Liver (tissue), 8 donors: ENCODE measurements at regions not wholly inside any gene's neighbourhood (a gene's known extent, or its start where the extent isn't known, plus 50 kb on each side); places are given as distances from the start of the nearest gene placed in this dataset.

ENCODE experiments used
- DNase-seq: peaks from one replicate; pipeline ENCODE4 v3.0.0-alpha.2; 2017; ENCODE audit warnings: low spot score
- H3K27ac ChIP-seq, 2 donors: one replicate each; pipeline ENCODE4 v1.7.0; 2013; ENCODE audit warnings: inconsistent platforms in 2 of 2, low read length in 2 of 2, control low read depth in 1 of 2, low read depth in 1 of 2, mild to moderate bottlenecking in 1 of 2
- H3K27me3 ChIP-seq, 4 donors: one replicate each; pipeline versions ENCODE4 v1.6.1 to v1.7.0; 2013; ENCODE audit warnings: low read length in 3 of 4, inconsistent platforms in 1 of 4, mild to moderate bottlenecking in 1 of 4, moderate library complexity in 1 of 4; ENCODE audit not compliant: control insufficient read depth in 4 of 4, insufficient read depth in 4 of 4
- H3K36me3 ChIP-seq, 4 donors: one replicate each; pipeline versions ENCODE4 v1.6.1 to v1.7.0; 2013; ENCODE audit warnings: low read length in 3 of 4, mild to moderate bottlenecking in 3 of 4, low read depth in 1 of 4, moderate library complexity in 1 of 4; ENCODE audit not compliant: control insufficient read depth in 4 of 4, insufficient read depth in 3 of 4
- H3K4me1 ChIP-seq, 4 donors: one replicate each; pipeline versions ENCODE4 v1.6.1 to v1.7.0; 2013; ENCODE audit warnings: low read length in 3 of 4, mild to moderate bottlenecking in 3 of 4, moderate library complexity in 1 of 4; ENCODE audit not compliant: control insufficient read depth in 4 of 4, insufficient read depth in 4 of 4
- H3K4me3 ChIP-seq, 3 donors: one replicate each; pipeline versions ENCODE4 v1.6.1 to v1.7.0; 2013; ENCODE audit warnings: low read length in 3 of 3, control low read depth in 1 of 3, low read depth in 1 of 3, mild to moderate bottlenecking in 1 of 3
- H3K9ac ChIP-seq, 2 donors: one replicate each; pipeline ENCODE4 v1.7.0; 2013; ENCODE audit warnings: low read length in 2 of 2, mild to moderate bottlenecking in 2 of 2, moderate library complexity in 2 of 2, control low read depth in 1 of 2, low read depth in 1 of 2
- H3K9me3 ChIP-seq, 4 donors: one replicate each; pipeline versions ENCODE4 v1.6.1 to v1.7.0; 2013; ENCODE audit warnings: low read length in 3 of 4; ENCODE audit not compliant: control insufficient read depth in 4 of 4
- CTCF ChIP-seq: fragments of 150-350 bp; IDR thresholded peaks from 2 replicates; pipeline ENCODE4 v1.5.1; 2017; ENCODE audit warnings: improper control_type of control experiment, low read depth, low read length; ENCODE audit not compliant: missing input control
- EGR1 ChIP-seq, 2 donors: IDR thresholded peaks; 2 replicates each; pipeline ENCODE4 v1.6.1; 2016 to 2018; ENCODE audit warnings: antibody characterized with exemption in 2 of 2, low read depth in 2 of 2
- HNF4A ChIP-seq, 2 donors: conservative IDR thresholded peaks; 2 replicates each; pipeline ENCODE4 v1.6.1; 2016; ENCODE audit warnings: antibody characterized with exemption in 2 of 2, mild to moderate bottlenecking in 2 of 2
- HNF4G ChIP-seq: IDR thresholded peaks from 2 replicates; pipeline ENCODE4 v1.6.1; 2016; ENCODE audit warnings: antibody characterized with exemption
- NR2F2 ChIP-seq: IDR thresholded peaks from 2 replicates; pipeline ENCODE4 v1.6.1; 2016; ENCODE audit warnings: antibody characterized with exemption
- REST ChIP-seq: IDR thresholded peaks from 2 replicates; pipeline ENCODE4 v1.6.1; 2016; ENCODE audit warnings: antibody characterized with exemption, mild to moderate bottlenecking
- SP1 ChIP-seq: IDR thresholded peaks from 2 replicates; pipeline ENCODE4 v1.6.1; 2018; ENCODE audit warnings: antibody characterized with exemption, mild to moderate bottlenecking
- TAF1 ChIP-seq: conservative IDR thresholded peaks from 2 replicates; pipeline ENCODE4 v1.6.1; 2016; ENCODE audit warnings: antibody characterized with exemption, mild to moderate bottlenecking
- ZBTB33 ChIP-seq: IDR thresholded peaks from 2 replicates; pipeline ENCODE4 v1.6.1; 2016; ENCODE audit warnings: antibody characterized with exemption
- WGBS: extraction: QIAGEN DNeasy Blood & Tissue Kit; methylation state at CpG from one replicate; pipeline ENCODE4 v1.1.7; 2013; 5-methylcytosine and 5-hydroxymethylcytosine counted together
- donor health status: healthy.
- donor health status: healthy.
- donor health status: healthy.
- donor health status: healthy.
- donor health status: healthy.

- Histone ChIP-seq H3K9ac (no peak overlapping the region), H3K4me3 (no peak overlapping the region), H3K27me3 (no peaks in the 10 kb centered on the region), H3K9me3 (no peaks in the 10 kb centered on the region), H3K4me1 (peaks cover 0 to 3% (median 0%) of the 10 kb centered on the region in 4 donors), H3K36me3 (no peaks in the 10 kb centered on the region), H3K27ac (no peak overlapping the region)
- 77% methylated on average over 19 of the region's 19 CpGs for WGBS
- DNase-seq = no peak
- TF ChIP-seq HNF4G (no peak), TAF1 (no peak), SP1 (no peak), EGR1 (IDR thresholded peaks at IDR 0.05; ENCODE audit: low read depth in 2 of 2) (no peak)
Observed at GRCh38 chr10:131841131-131841660, 59.6 kb upstream of the PPP2R2D start.

GRCh38 chr10:131841661-131842139 lies 59.1 kb upstream of the PPP2R2D start:
- H3K27me3 ChIP-seq = no peaks in the 10 kb centered on the region
- no peaks in the 10 kb centered on the region for H3K36me3 ChIP-seq
- DNase-seq = no peak
- H3K9me3 ChIP-seq = no peaks in the 10 kb centered on the region
- no peak overlapping the region for H3K27ac ChIP-seq
- 87% methylated on average over 19 of the region's 19 CpGs for WGBS
- H3K4me1 ChIP-seq = peaks cover 0 to 3% (median 0%) of the 10 kb centered on the region in 4 donors
- no peak for TF ChIP-seq NR2F2
- no peak for TF ChIP-seq EGR1 (IDR thresholded peaks at IDR 0.05; ENCODE audit: low read depth in 2 of 2)
- no peak for TF ChIP-seq CTCF
- TF ChIP-seq ZBTB33 = no peak
- no peak for TF ChIP-seq HNF4A (conservative IDR thresholded peaks at IDR 0.05)
- no peak for TF ChIP-seq REST
- no peak for TF ChIP-seq TAF1
- no peak for TF ChIP-seq SP1
- no peak overlapping the region for H3K4me3 ChIP-seq
- H3K9ac ChIP-seq = no peak overlapping the region
